Endothelial cell of umbilical vein (primary cell): ENCODE measurements at regions not wholly inside any gene's neighbourhood (a gene's known extent, or its start where the extent isn't known, plus 50 kb on each side); places are given as distances from the start of the nearest gene placed in this dataset.

Source experiments
- BruUV-seq: library from RNA; stranded (reverse); fragments of 400-500 nt; replicated peaks from 2 replicates; lab custom pipeline; 2021; lab: Mats Ljungman, UMichigan
- CTCF ChIA-PET: fragments of 300-600, 350-600 bp; sonication (Branson Sonifier 250); formaldehyde crosslinking; loops from one replicate; lab custom pipeline; 2021; ENCODE audit warnings: antibody characterized with exemption, inconsistent platforms; lab: Charles Lee
- POLR2A ChIA-PET: fragments of 300-600, 350-600 bp; sonication (Branson Sonifier 250); formaldehyde crosslinking; loops from one replicate; lab custom pipeline; 2021; ENCODE audit warnings: antibody characterized with exemption, inconsistent platforms; lab: Charles Lee
- DNase-seq: peaks from one replicate; pipeline ENCODE4 v3.0.0-alpha.2; 2011; ENCODE audit warnings: low read depth, low spot score
- FAIRE-seq: peaks from 2 replicates; lab custom pipeline; 2011; peaks lifted over from hg19 to GRCh38; lab: Jason Lieb, UNC
- H2AFZ ChIP-seq: 2 replicates; pipeline ENCODE4 v1.6.0; 2012; ENCODE audit warnings: low read depth, low read length, control low read depth, inconsistent platforms
- H3K27ac ChIP-seq: 2 replicates; pipeline ENCODE4 v1.5.1; 2011; ENCODE audit warnings: low read depth, mild to moderate bottlenecking, control low read depth, low read length, moderate library complexity; ENCODE audit not compliant: insufficient read depth
- H3K27me3 ChIP-seq, 2 experiments: 2 replicates each; pipeline versions ENCODE4 v1.6.0 to v1.6.1; 2011; ENCODE audit warnings: low read length in 2 of 2, mixed read lengths in 1 of 2; ENCODE audit not compliant: control insufficient read depth in 2 of 2, insufficient read depth in 2 of 2
- H3K36me3 ChIP-seq, 2 experiments: 2 replicates in 1 of 2; 3 replicates in 1 of 2; pipeline ENCODE4 v1.5.1; 2011; ENCODE audit warnings: low read length in 2 of 2, mild to moderate bottlenecking in 1 of 2, moderate library complexity in 1 of 2; ENCODE audit not compliant: control insufficient read depth in 2 of 2, insufficient read depth in 2 of 2; ENCODE audit errors: extremely low read depth in 1 of 2
- H3K4me1 ChIP-seq: 3 replicates; pipeline ENCODE4 v1.5.1; 2011; ENCODE audit warnings: mild to moderate bottlenecking, low read length; ENCODE audit not compliant: control insufficient read depth, insufficient read depth; ENCODE audit errors: extremely low read depth
- H3K4me2 ChIP-seq: 2 replicates; pipeline ENCODE4 v1.6.1; 2011; ENCODE audit warnings: low read length, control low read depth, mixed read lengths; ENCODE audit not compliant: insufficient read depth
- H3K4me3 ChIP-seq, 3 experiments: fragments of 200-600 bp in 1 of 3; sonication (generic), shearing (Covaris generic) in 1 of 3; replicated peaks in 1 of 3; 2 replicates each; pipeline ENCODE4 v1.5.1; 2011 to 2016; ENCODE audit warnings: control low read depth in 3 of 3, low read length in 3 of 3, mild to moderate bottlenecking in 2 of 3, inconsistent platforms in 1 of 3, low read depth in 1 of 3, moderate library complexity in 1 of 3; ENCODE audit not compliant: insufficient read depth in 1 of 3
- H3K79me2 ChIP-seq: 2 replicates; pipeline ENCODE4 v1.6.0; 2012; ENCODE audit warnings: low read length, inconsistent platforms; ENCODE audit not compliant: control insufficient read depth, insufficient read depth
- H3K9ac ChIP-seq: replicated peaks from 2 replicates; pipeline ENCODE3; 2011; ENCODE audit warnings: low read length, control low read depth; ENCODE audit not compliant: insufficient read depth; ENCODE audit errors: extremely low read depth
- H3K9me1 ChIP-seq: replicated peaks from 3 replicates; pipeline ENCODE4 v1.6.0; 2011; ENCODE audit warnings: mild to moderate bottlenecking, low read length; ENCODE audit not compliant: control insufficient read depth, insufficient read depth; ENCODE audit errors: extremely low read depth
- H3K9me3 ChIP-seq: replicated peaks from 2 replicates; pipeline ENCODE4 v1.5.1; 2012; ENCODE audit warnings: low read length, inconsistent platforms; ENCODE audit not compliant: control insufficient read depth, insufficient read depth
- H4K20me1 ChIP-seq: replicated peaks from 2 replicates; pipeline ENCODE3; 2011; ENCODE audit warnings: mild to moderate bottlenecking, low read length; ENCODE audit not compliant: control insufficient read depth, insufficient read depth; ENCODE audit errors: extremely low read depth
- CTCF ChIP-seq, 2 donors: IDR thresholded peaks; 1 replicate in 1 of 2; 2 replicates in 1 of 2; pipeline ENCODE4 v1.5.1; 2011; ENCODE audit warnings: low read length in 2 of 2, mild to moderate bottlenecking in 2 of 2, moderate library complexity in 2 of 2, control low read depth in 1 of 2, inconsistent platforms in 1 of 2, low read depth in 1 of 2; ENCODE audit not compliant: insufficient read depth in 1 of 2; ENCODE audit errors: extremely low read depth in 1 of 2
- EZH2 ChIP-seq: IDR thresholded peaks from 2 replicates; pipeline ENCODE4 v1.6.1; 2012; ENCODE audit warnings: borderline replicate concordance, low read depth, mild to moderate bottlenecking, moderate library complexity, low read length, inconsistent platforms; ENCODE audit not compliant: severe bottlenecking
- FOS ChIP-seq: IDR thresholded peaks from 2 replicates; pipeline ENCODE4 v1.6.1; 2011; ENCODE audit warnings: mild to moderate bottlenecking, low read length, moderate library complexity, borderline replicate concordance; ENCODE audit not compliant: insufficient read depth
- GATA2 ChIP-seq: IDR thresholded peaks from 2 replicates; pipeline ENCODE4 v1.7.0; 2011; ENCODE audit warnings: low read depth, mild to moderate bottlenecking, moderate library complexity, mixed read lengths, low read length; ENCODE audit not compliant: insufficient read length, insufficient read depth
- JUN ChIP-seq: IDR thresholded peaks from 2 replicates; pipeline ENCODE4 v1.6.1; 2011; ENCODE audit warnings: borderline replicate concordance, low read depth; ENCODE audit not compliant: insufficient read length, insufficient read depth
- MAX ChIP-seq: IDR thresholded peaks from 2 replicates; pipeline ENCODE4 v1.6.1; 2011; ENCODE audit not compliant: insufficient read depth, insufficient read length
- MYC ChIP-seq: IDR thresholded peaks from one replicate; pipeline ENCODE4 v1.6.1; 2011; ENCODE audit warnings: mild to moderate bottlenecking, low read depth, low read length
- POLR2A ChIP-seq: IDR thresholded peaks from 2 replicates; pipeline ENCODE4 v1.6.1; 2012; ENCODE audit warnings: low read depth, mild to moderate bottlenecking, control low read depth, low read length
- POLR2AphosphoS5 ChIP-seq: IDR thresholded peaks from 2 replicates; pipeline ENCODE4 v1.6.1; 2012; ENCODE audit warnings: low read depth, mild to moderate bottlenecking, control low read depth, low read length, moderate library complexity; ENCODE audit not compliant: insufficient read depth
- dilution Hi-C: fragments of 300-500 bp; cut with MboI; formaldehyde crosslinking; loops from one replicate; pipeline ENCODE4 v1.15.0; 2019; ENCODE audit warnings: low sequenced_read_pairs; ENCODE audit not compliant: extremely low pct_ligation_motif_present
- intact Hi-C: fragments of 100-400 bp; cut with micrococcal nuclease; formaldehyde crosslinking; loops from one replicate; pipeline ENCODE4 v1.10.0; 2022

- no peak overlapping the region for H3K27ac ChIP-seq
Measured at GRCh38 chr1:60891765-60892164, 190.6 kb upstream of the NFIA start.

More at GRCh38 chr1:60891765-60892164, 190.6 kb upstream of the NFIA start:
- no peaks in the 10 kb centered on the region for H3K4me1 ChIP-seq
- no peaks in the 10 kb centered on the region for H3K36me3 ChIP-seq
- TF ChIP-seq MAX = no peak
- no peak for TF ChIP-seq MYC
- TF ChIP-seq GATA2 = no peak
- no peak for TF ChIP-seq FOS
- TF ChIP-seq POLR2A = no peak
- TF ChIP-seq POLR2AphosphoS5 = no peak
- TF ChIP-seq EZH2 = no peak
- no peak for TF ChIP-seq JUN
- no peak for TF ChIP-seq CTCF (IDR thresholded peaks at IDR 0.05; ENCODE audit: extremely low read depth in 1 of 2, insufficient read depth in 1 of 2, low read depth in 1 of 2, low read length in 2 of 2)
- H4K20me1 ChIP-seq = no peaks in the 10 kb centered on the region
- FAIRE-seq (no peak), DNase-seq (no peak)
- H3K4me2 ChIP-seq = no peak overlapping the region
- no peak overlapping the region for H3K4me3 ChIP-seq
- intact Hi-C loops (no loop called here), dilution Hi-C loops (no loop called here)
- no peak overlapping the region for H3K9ac ChIP-seq
- H3K27me3 ChIP-seq = no peaks in the 10 kb centered on the region
- H2AFZ ChIP-seq = no peak overlapping the region
- no TSS peak for BruUV-seq
- CTCF ChIA-PET = interaction anchor here (0.7 kb wide), 1 partner anchor 17 kb away, joined by 3 read pairs; no protein-coding TSS in a partner anchor
- POLR2A ChIA-PET = no interaction called here
- no peaks in the 10 kb centered on the region for H3K9me3 ChIP-seq
- H3K79me2 ChIP-seq = no peaks in the 10 kb centered on the region
- H3K9me1 ChIP-seq = no peaks in the 10 kb centered on the region
